ENCODE measurements at regions not wholly inside any gene's neighbourhood (a gene's known extent, or its start where the extent isn't known, plus 50 kb on each side); places are given as distances from the start of the nearest gene placed in this dataset.

GRCh38 chr2:139704606-139705005 is 924.4 kb upstream of the NXPH2 start:
- no peaks in the 10 kb centered on the region for H3K4me1 ChIP-seq (ENCODE audit: insufficient read depth, low read length)
- Mint-ChIP-seq H3K9me3 (peaks cover 0 to 2% of the 10 kb centered on the region in 2 experiments; a peak in 2 of 5 replicates), H3K27ac (no peak overlapping the region)

More at GRCh38 chr2:139704606-139705005, 924.4 kb upstream of the NXPH2 start:
- H2BK20ac ChIP-seq (ENCODE audit: low read depth, low read length, poor library complexity, severe bottlenecking): no peak overlapping the region
- H3K56ac ChIP-seq (ENCODE audit: insufficient read length, low read depth, low read length): no peak overlapping the region
- no peaks in the 10 kb centered on the region for H3K79me2 ChIP-seq (ENCODE audit: insufficient read depth, low read length)
- Mint-ChIP-seq H3K4me3 (no peak overlapping the region), H3K4me1 (peaks cover 6 to 7% of the 10 kb centered on the region in 2 experiments), H3K27me3 (ENCODE audit: low read depth) (no peaks in the 10 kb centered on the region; the same call in 1 of the 2 replicates), H3K36me3 (ENCODE audit: insufficient read depth in 1 of 3, low read depth in 3 of 3) (peaks cover 0 to 1% (median 0%) of the 10 kb centered on the region in 3 experiments; a peak in 1 of 7 replicates)
- H3K18ac ChIP-seq (ENCODE audit: insufficient read length, low read depth, low read length): no peak overlapping the region
- no peak overlapping the region for H3K4me2 ChIP-seq (ENCODE audit: insufficient read depth, insufficient read length, low read length)
- no peak overlapping the region for H2BK12ac ChIP-seq (ENCODE audit: insufficient read length, low read depth, low read length)
- H4K8ac ChIP-seq (replicated peaks; ENCODE audit: insufficient read length, low read depth, low read length): no peak overlapping the region
- no peak overlapping the region for H2AK5ac ChIP-seq (ENCODE audit: insufficient read length, low read length)
- H2BK15ac ChIP-seq (ENCODE audit: low read depth, low read length): no peak overlapping the region
- no peak overlapping the region for H3K14ac ChIP-seq (ENCODE audit: insufficient read depth, low read length)
- H3K23ac ChIP-seq (ENCODE audit: insufficient read length, low read depth, low read length): no peak overlapping the region
- no peak overlapping the region for H3K4ac ChIP-seq (ENCODE audit: low read depth, low read length)
- H2BK5ac ChIP-seq (ENCODE audit: insufficient read length, low read length): no peak overlapping the region
- H4K91ac ChIP-seq (ENCODE audit: insufficient read length, low read depth, low read length): no peak overlapping the region
- no peaks in the 10 kb centered on the region for H3K9me3 ChIP-seq (ENCODE audit: control insufficient read depth, low read depth, low read length)
- DNase-seq: no peak
- H4K20me1 ChIP-seq (ENCODE audit: control insufficient read depth, insufficient read depth, insufficient read length): no peaks in the 10 kb centered on the region
- H3T11ph ChIP-seq (ENCODE audit: low read length): no peak overlapping the region
- H3K79me1 ChIP-seq (ENCODE audit: insufficient read depth, low read depth, low read length, poor library complexity, severe bottlenecking): no peaks in the 10 kb centered on the region
- H4K5ac ChIP-seq (ENCODE audit: insufficient read length, low read depth, low read length): no peak overlapping the region
- no peak overlapping the region for H2BK120ac ChIP-seq (ENCODE audit: low read depth, low read length, poor library complexity, severe bottlenecking)
- no peak for TF ChIP-seq CTCF (conservative IDR thresholded peaks at IDR 0.05)
- H3K27ac ChIP-seq (ENCODE audit: insufficient read length, low read depth, low read length): no peak overlapping the region
- H2AFZ ChIP-seq (ENCODE audit: low read length): no peak overlapping the region
- H3K27me3 ChIP-seq (ENCODE audit: insufficient read depth, low read length): no peaks in the 10 kb centered on the region
- H3K23me2 ChIP-seq (ENCODE audit: insufficient read length, low read depth, low read length, poor library complexity, severe bottlenecking): no peaks in the 10 kb centered on the region
- no peak overlapping the region for H3K9ac ChIP-seq (ENCODE audit: extremely low read depth, insufficient read length, low read length)
